Glomerular visceral epithelial cell (primary cell): ENCODE measurements at regions not wholly inside any gene's neighbourhood (a gene's known extent, or its start where the extent isn't known, plus 50 kb on each side); places are given as distances from the start of the nearest gene placed in this dataset.

ENCODE experiments used
- DNase-seq: peaks from one replicate; pipeline ENCODE4 v3.0.0-alpha.2; 2016; ENCODE audit errors: extremely low spot score

- DNase-seq, result no peak
Measured at GRCh38 chr6:137779982-137780381, 87.1 kb upstream of the TNFAIP3 start.

GRCh38 chr6:137780447-137781034 is 86.5 kb upstream of the TNFAIP3 start:
- no peak for DNase-seq

GRCh38 chr6:137781639-137782038 is 85.4 kb upstream of the TNFAIP3 start:
- no peak for DNase-seq

DNA sequence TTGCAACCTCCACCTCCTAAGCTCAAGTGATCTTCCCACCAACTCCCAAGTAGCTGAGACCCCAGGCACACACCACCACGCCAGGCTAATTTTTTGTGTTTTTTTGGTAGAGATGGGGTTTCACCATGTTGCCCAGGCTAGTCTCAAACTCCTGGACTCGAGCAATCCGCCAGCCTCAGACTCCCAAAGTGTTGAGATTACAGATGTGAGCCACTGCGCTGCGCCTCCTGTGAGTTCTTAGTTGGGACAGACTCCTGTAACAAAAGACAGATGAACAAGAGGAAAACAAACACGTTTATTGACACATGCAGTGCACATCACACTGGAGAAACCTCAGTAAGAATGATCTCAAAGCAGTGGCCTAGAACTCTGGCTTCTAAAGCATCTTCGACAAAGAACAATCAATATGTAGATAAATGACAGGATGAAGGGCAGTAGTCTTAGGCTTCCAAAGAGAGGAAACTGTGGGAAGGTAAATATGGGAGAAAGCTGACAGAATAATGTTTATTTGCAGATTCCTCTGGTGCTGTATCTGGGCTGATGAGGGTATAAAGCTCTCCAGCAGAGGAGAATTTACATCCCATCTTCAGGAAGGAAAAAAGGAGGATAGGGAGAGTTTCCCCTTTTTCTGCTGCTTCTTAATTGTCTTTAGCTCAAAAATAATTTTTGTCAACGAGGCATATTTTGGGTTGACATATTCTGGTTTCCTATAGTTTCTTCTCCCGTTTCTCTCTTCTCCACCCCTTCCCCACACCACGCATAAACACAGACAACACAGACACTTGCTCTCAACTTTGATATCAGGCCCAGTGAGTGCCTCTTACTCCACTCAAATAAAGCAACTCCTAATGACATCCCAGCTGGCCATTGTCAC is 84.7 kb upstream of the TNFAIP3 start:
- no peak for DNase-seq

DNA sequence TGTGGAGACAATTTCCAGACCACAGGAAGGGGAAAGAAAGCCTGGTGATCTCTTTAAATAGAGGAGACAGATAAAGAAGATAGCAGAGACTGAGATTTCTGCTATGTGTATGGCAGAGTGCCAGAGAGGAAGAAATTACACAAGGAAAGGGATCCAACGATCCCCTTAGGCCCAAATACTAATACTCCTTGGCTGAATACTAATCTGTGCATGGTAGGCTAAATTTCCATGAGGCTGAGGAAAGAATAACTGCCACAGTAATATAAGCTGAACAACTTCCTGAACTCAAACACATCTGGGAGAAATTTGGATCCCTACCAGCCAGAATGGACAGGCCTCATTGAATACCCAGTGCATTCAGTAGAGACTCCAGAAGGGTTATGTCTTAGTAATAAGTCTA is 83.3 kb upstream of the TNFAIP3 start:
- DNase-seq, result no peak

DNA sequence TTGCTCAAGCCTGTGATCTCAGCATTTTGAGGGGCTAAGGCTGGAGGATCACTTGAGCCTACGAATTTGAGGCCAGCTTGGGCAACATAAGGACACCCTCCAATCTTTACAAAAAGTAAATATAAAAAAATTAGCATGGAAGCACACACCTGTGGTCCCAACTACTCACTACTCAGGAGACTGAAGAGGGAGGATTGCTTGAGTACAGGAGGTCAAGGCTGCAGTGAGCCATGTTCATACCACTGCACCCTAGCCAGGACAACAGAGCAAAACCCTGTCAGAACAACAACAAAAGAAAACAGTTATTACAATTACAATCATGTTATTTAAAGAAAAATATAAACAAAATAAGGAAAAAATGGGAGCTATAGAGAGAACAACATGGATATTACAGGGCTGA is 82.5 kb upstream of the TNFAIP3 start:
- no peak for DNase-seq

GRCh38 chr6:137787016-137787415 is 80.0 kb upstream of the TNFAIP3 start:
- no peak for DNase-seq

DNA sequence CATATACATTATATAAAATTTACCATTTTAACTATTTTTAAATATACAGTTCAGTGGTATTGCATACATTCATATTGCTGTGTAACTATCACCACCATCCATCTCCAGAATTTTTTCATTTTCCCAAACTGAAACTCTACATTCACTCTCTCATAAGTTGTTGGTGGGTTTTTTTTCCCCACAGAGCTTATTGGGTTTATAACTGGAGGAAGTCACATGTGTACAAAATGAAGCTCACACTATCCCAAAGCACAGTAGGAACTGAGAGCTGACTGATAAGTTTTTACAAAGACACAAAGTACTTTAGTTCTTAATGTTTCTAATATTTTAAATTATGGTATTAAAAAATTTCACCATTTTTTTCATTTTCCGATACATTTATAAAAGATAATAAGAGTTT is 78.8 kb upstream of the TNFAIP3 start:
- DNase-seq, result no peak

GRCh38 chr6:137791281-137792159 is 75.5 kb upstream of the TNFAIP3 start:
- DNase-seq, result no peak

- DNase-seq, result no peak
Measured at GRCh38 chr6:137792160-137793033, 74.7 kb upstream of the TNFAIP3 start.

DNA sequence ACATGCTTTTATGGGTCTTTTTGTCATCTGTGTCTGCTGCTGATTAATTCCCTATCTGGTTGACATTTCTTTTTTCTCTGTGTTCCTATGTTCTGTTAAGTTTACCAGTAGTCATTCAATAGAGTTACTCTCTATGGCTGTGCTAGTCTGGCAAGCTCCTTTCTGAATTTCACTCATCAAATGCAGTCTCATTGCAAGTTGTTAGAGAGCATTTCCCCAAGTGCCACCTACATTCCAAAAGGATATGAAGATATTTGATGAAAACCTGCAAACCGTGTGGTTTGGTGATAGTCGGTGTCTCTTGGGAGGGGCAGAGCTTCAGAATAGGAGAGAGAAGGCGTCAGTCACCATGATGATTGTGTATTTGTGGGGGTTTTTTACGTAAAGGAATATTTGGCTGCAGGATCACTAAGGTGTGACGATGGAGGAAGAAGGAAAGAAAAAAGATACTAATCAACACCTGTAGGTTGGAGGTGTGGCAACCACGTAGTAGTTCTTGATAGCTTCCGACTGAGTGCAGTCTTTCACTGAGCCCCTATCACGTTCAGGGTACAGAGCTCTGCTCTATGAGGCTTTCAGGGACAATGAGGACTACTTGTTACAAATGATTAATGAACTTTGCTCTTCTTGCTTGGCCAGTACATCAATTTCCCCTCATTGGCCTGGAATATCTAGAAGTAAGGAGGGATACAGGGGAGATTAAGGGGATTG is 73.1 kb upstream of the TNFAIP3 start:
- DNase-seq, result no peak

- DNase-seq, result no peak
Measured at GRCh38 chr6:137794516-137795201, 72.4 kb upstream of the TNFAIP3 start.

- no peak for DNase-seq
Measured at GRCh38 chr6:137795501-137795900, 71.6 kb upstream of the TNFAIP3 start.

- DNase-seq, result no peak
Measured at GRCh38 chr6:137798261-137798660, 68.8 kb upstream of the TNFAIP3 start.

- DNase-seq, result no peak
Measured at GRCh38 chr6:137798846-137799245, 68.2 kb upstream of the TNFAIP3 start.

- peak; percentile 54 for DNase-seq
Measured at GRCh38 chr6:137799950-137800568, 67.0 kb upstream of the TNFAIP3 start.

GRCh38 chr6:137800762-137801161 is 66.3 kb upstream of the TNFAIP3 start:
- DNase-seq, result no peak

- peak; percentile 43 for DNase-seq
Measured at GRCh38 chr6:137801352-137802114, 65.5 kb upstream of the TNFAIP3 start.
